ENCODE measurements at regions not wholly inside any gene's neighbourhood (a gene's known extent, or its start where the extent isn't known, plus 50 kb on each side); places are given as distances from the start of the nearest gene placed in this dataset.

DNA sequence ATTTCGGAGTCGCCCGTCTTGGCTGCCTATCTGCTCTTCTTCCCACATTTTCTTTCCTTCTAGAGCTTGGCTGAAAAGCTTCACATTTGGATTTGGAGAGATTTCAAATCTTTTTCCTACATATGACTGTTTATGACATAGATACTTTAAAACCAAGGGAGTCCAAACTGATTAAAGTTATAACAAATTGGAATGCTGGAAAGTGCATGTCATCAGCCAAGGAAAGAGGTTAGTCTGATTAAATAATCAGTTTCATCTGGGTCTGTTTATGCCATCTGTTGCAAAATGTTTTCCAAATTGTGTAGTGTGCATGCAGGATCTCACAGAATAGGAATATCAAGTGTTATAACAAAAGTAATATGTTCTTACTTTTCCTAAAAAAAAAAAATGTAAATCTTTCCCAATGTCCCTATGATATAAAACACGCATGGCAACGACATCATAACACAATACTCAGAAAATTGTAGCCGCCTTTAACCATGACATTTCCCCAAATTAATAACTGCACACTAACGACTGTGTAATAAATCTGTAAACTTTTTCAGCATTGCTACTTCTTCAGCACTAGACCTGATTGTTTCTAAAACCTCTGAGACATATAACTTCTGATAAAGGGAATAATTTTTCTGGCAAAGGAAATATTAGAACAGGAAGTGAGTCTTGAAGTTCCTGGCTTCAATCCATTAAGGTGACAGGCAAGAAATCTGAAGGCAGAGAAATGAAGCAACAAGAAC is 230.2 kb upstream of the FOXQ1 start:
- TF ChIP-seq CTCF (IDR thresholded peaks at IDR 0.05; ENCODE audit: insufficient read depth, low read length) (no peak), GABPA (IDR thresholded peaks at IDR 0.05; ENCODE audit: low read depth) (no peak), POLR2AphosphoS5 (IDR thresholded peaks at IDR 0.05; ENCODE audit: low read depth) (no peak), REST (IDR thresholded peaks at IDR 0.05; ENCODE audit: insufficient replicate concordance, low read depth) (no peak), SPI1 (IDR thresholded peaks at IDR 0.05; ENCODE audit: borderline replicate concordance, low read depth) (no peak)

Data from HL-60 (cell line).